ENCODE measurements at regions not wholly inside any gene's neighbourhood (a gene's known extent, or its start where the extent isn't known, plus 50 kb on each side); places are given as distances from the start of the nearest gene placed in this dataset.

DNA sequence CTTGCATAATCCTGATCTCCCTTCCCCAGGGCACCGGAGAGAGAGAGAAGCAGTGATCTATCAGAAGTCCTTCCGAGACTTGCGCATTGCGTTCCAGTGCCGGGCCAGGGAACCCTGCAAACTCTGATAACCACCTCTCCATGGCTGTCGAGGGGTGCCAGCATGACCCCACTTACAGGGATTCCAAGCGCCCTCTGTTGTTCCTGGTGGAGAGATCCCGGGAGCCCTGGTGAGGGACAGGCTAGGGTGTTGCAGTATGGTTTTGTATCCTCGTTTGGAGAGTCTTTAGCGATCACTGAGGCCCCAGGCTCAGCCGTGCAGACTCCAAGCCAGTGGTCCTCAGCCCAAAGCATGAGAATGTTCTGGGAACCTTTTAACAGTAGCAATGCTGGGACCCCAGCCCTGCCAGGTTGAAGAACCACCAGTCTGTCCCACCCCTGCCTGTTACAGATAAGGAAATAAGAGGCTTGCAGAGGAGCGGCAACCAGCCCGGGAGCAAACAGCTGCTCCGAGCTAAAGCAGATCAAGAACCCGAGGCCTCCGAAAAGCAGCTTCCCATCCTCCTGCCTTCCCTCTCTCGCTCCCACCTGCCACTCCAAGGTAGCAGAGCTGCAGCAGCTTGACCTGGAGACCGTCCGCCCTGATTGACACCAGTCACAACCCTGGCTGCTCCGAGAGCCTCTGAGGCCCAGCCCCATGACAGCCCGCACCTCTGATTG is 150.3 kb upstream of the RPL38 start:
- ChIA-PET POLR2A (no interaction called here), CTCF (interaction anchor here (0.7 to 2.5 kb wide), 3 partner anchors 17 to 66 kb away, joined by 3 to 10 read pairs (median 4); no protein-coding TSS in a partner anchor)
- peaks cover 4% of the 10 kb centered on the region for H3K27me3 Mint-ChIP-seq (ENCODE audit: low read depth)
- DNase-seq (ENCODE audit: low spot score) (peak; percentile 20), ATAC-seq (peak; percentile 72)
- peaks cover 9% of the 10 kb centered on the region for H3K9me3 Mint-ChIP-seq
- H3K27ac Mint-ChIP-seq: no peak overlapping the region; the same call in 1 of the 2 replicates
- H3K4me3 Mint-ChIP-seq: no peak overlapping the region
- TF ChIP-seq ELF4 (CRISPR knock-in tag; IDR thresholded peaks at IDR 0.05; ENCODE audit: low read depth) (no peak), SP1 (CRISPR knock-in tag; conservative IDR thresholded peaks at IDR 0.05) (no peak), FOXK1 (CRISPR knock-in tag; IDR thresholded peaks at IDR 0.05) (no peak)
- TF ChIP-seq, protein P1, sequence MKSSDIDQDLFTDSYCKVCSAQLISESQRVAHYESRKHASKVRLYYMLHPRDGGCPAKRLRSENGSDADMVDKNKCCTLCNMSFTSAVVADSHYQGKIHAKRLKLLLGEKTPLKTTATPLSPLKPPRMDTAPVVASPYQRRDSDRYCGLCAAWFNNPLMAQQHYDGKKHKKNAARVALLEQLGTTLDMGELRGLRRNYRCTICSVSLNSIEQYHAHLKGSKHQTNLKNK (CRISPR knock-in tag; IDR thresholded peaks at IDR 0.05): no peak
- H3K36me3 Mint-ChIP-seq: no peaks in the 10 kb centered on the region
- peaks cover 15% of the 10 kb centered on the region for H3K4me1 Mint-ChIP-seq

DNA sequence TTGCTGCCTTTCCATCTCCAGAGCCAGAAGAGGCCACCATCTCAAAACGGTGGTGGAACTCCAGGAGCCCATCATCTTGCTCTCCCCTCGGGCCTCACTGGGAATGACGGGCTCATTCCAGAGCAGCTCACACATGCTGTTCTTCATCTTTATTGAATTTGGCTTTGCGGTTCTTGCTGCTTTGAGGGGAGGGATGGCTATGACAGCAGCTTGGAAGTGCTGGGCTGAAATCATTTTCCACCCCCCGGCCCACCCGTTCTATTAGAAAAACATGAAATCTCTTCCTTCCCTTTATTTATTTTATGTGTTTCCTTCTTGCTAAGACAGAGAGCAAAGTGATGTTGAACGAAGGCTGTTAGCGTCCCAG is 149.8 kb upstream of the RPL38 start:
- DNase-seq (ENCODE audit: low spot score) (no peak), ATAC-seq (no peak)
- no peak for TF ChIP-seq RORB (CRISPR knock-in tag; IDR thresholded peaks at IDR 0.05)
- TF ChIP-seq GABPB1 (CRISPR knock-in tag; IDR thresholded peaks at IDR 0.05): no peak
- no peak for TF ChIP-seq SMAD4 (CRISPR knock-in tag; IDR thresholded peaks at IDR 0.05)
- no peak for TF ChIP-seq CTCF (IDR thresholded peaks at IDR 0.05)
- TF ChIP-seq NR1H2 (CRISPR knock-in tag; IDR thresholded peaks at IDR 0.05): no peak
- TF ChIP-seq, protein P2, sequence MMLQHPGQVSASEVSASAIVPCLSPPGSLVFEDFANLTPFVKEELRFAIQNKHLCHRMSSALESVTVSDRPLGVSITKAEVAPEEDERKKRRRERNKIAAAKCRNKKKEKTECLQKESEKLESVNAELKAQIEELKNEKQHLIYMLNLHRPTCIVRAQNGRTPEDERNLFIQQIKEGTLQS (CRISPR knock-in tag; conservative IDR thresholded peaks at IDR 0.05): no peak
- no peak for TF ChIP-seq E2F5 (CRISPR knock-in tag; IDR thresholded peaks at IDR 0.05)
- no peak for TF ChIP-seq TP53 (CRISPR knock-in tag; IDR thresholded peaks at IDR 0.05)
- no peak for TF ChIP-seq PRDM15 (CRISPR knock-in tag; IDR thresholded peaks at IDR 0.05)
- TF ChIP-seq TCF7 (CRISPR knock-in tag; IDR thresholded peaks at IDR 0.05; ENCODE audit: low read depth): no peak
- TF ChIP-seq USF1 (CRISPR knock-in tag; IDR thresholded peaks at IDR 0.05): no peak
- TF ChIP-seq, protein P3, sequence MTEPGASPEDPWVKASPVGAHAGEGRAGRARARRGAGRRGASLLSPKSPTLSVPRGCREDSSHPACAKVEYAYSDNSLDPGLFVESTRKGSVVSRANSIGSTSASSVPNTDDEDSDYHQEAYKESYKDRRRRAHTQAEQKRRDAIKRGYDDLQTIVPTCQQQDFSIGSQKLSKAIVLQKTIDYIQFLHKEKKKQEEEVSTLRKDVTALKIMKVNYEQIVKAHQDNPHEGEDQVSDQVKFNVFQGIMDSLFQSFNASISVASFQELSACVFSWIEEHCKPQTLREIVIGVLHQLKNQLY (CRISPR knock-in tag; IDR thresholded peaks at IDR 0.05): no peak
- TF ChIP-seq ZNF138 (CRISPR knock-in tag; conservative IDR thresholded peaks at IDR 0.05): no peak
- TF ChIP-seq JAZF1 (CRISPR knock-in tag; IDR thresholded peaks at IDR 0.05): no peak
- no peak for TF ChIP-seq GRHL2 (CRISPR knock-in tag; IDR thresholded peaks at IDR 0.05; ENCODE audit: insufficient replicate concordance, severe bottlenecking)
- no peak for TF ChIP-seq ZNF532 (CRISPR knock-in tag; IDR thresholded peaks at IDR 0.05; ENCODE audit: borderline replicate concordance)
- no peak for TF ChIP-seq ZNF423 (CRISPR knock-in tag; IDR thresholded peaks at IDR 0.05)
- peaks cover 15% of the 10 kb centered on the region for H3K4me1 Mint-ChIP-seq
- CTCF ChIA-PET: interaction anchor here (0.7 to 2.5 kb wide), 3 partner anchors 17 to 65 kb away, joined by 3 to 10 read pairs (median 4); no protein-coding TSS in a partner anchor
- no peak overlapping the region for H3K27ac Mint-ChIP-seq
- POLR2A ChIA-PET: no interaction called here
- H3K9me3 Mint-ChIP-seq: peaks cover 9% of the 10 kb centered on the region
- no peak overlapping the region for H3K4me3 Mint-ChIP-seq
- no peaks in the 10 kb centered on the region for H3K36me3 Mint-ChIP-seq
- peaks cover 4% of the 10 kb centered on the region for H3K27me3 Mint-ChIP-seq (ENCODE audit: low read depth)
